H9 (cell line): ENCODE measurements at regions not wholly inside any gene's neighbourhood (a gene's known extent, or its start where the extent isn't known, plus 50 kb on each side); places are given as distances from the start of the nearest gene placed in this dataset.

Source experiments
- DNase-seq: peaks from one replicate; pipeline ENCODE4 v3.0.0-alpha.2; 2017
- H2AFZ ChIP-seq: one replicate; pipeline ENCODE4 v1.6.1; 2013; ENCODE audit warnings: mild to moderate bottlenecking, low read length, control low read depth, moderate library complexity
- H2AK5ac ChIP-seq: 2 replicates; pipeline ENCODE4 v1.6.1; 2013; ENCODE audit warnings: low read length, control low read depth, mixed read lengths; ENCODE audit not compliant: insufficient read length
- H2BK120ac ChIP-seq: one replicate; pipeline ENCODE4 v1.6.1; 2013; ENCODE audit warnings: low read depth, mild to moderate bottlenecking, low read length, control low read depth, inconsistent platforms; ENCODE audit not compliant: poor library complexity, severe bottlenecking
- H2BK12ac ChIP-seq: 2 replicates; pipeline ENCODE4 v1.6.1; 2013; ENCODE audit warnings: low read length, control low read depth, mixed read lengths, low read depth; ENCODE audit not compliant: insufficient read length
- H2BK15ac ChIP-seq: 2 replicates; pipeline ENCODE4 v1.6.1; 2013; ENCODE audit warnings: low read depth, low read length, control low read depth
- H2BK20ac ChIP-seq: one replicate; pipeline ENCODE4 v1.6.1; 2013; ENCODE audit warnings: low read depth, mild to moderate bottlenecking, low read length, control low read depth, inconsistent platforms; ENCODE audit not compliant: poor library complexity, severe bottlenecking
- H2BK5ac ChIP-seq: 2 replicates; pipeline ENCODE4 v1.6.1; 2013; ENCODE audit warnings: low read length, control low read depth, mixed read lengths; ENCODE audit not compliant: insufficient read length
- H3K14ac ChIP-seq: 2 replicates; pipeline ENCODE4 v1.6.1; 2013; ENCODE audit warnings: low read length, control low read depth; ENCODE audit not compliant: insufficient read depth
- H3K18ac ChIP-seq: 2 replicates; pipeline ENCODE4 v1.6.1; 2013; ENCODE audit warnings: low read depth, mild to moderate bottlenecking, mixed read lengths, low read length, control low read depth; ENCODE audit not compliant: insufficient read length
- H3K23ac ChIP-seq: 2 replicates; pipeline ENCODE4 v1.6.1; 2013; ENCODE audit warnings: low read length, control low read depth, mixed read lengths, low read depth; ENCODE audit not compliant: insufficient read length
- H3K23me2 ChIP-seq: 2 replicates; pipeline ENCODE4 v1.6.1; 2013; ENCODE audit warnings: low read depth, mild to moderate bottlenecking, mixed read lengths, low read length, control low read depth; ENCODE audit not compliant: insufficient read length, poor library complexity, severe bottlenecking
- H3K27ac ChIP-seq: 2 replicates; pipeline ENCODE4 v1.5.1; 2013; ENCODE audit warnings: low read length, control low read depth, mixed read lengths, low read depth; ENCODE audit not compliant: insufficient read length
- H3K27me3 ChIP-seq: 2 replicates; pipeline ENCODE4 v1.6.1; 2013; ENCODE audit warnings: low read length, control low read depth, inconsistent platforms; ENCODE audit not compliant: insufficient read depth
- H3K4ac ChIP-seq: 2 replicates; pipeline ENCODE4 v1.6.1; 2013; ENCODE audit warnings: low read depth, mild to moderate bottlenecking, control low read depth, inconsistent platforms, low read length, moderate library complexity
- H3K4me1 ChIP-seq: 2 replicates; pipeline ENCODE4 v1.6.1; 2013; ENCODE audit warnings: low read length, control low read depth, inconsistent platforms; ENCODE audit not compliant: insufficient read depth
- H3K4me2 ChIP-seq: 2 replicates; pipeline ENCODE4 v1.6.1; 2013; ENCODE audit warnings: low read length, control low read depth, mixed read lengths; ENCODE audit not compliant: insufficient read length, insufficient read depth
- H3K56ac ChIP-seq: 2 replicates; pipeline ENCODE4 v1.6.1; 2013; ENCODE audit warnings: low read depth, mild to moderate bottlenecking, mixed read lengths, low read length, control low read depth; ENCODE audit not compliant: insufficient read length
- H3K79me1 ChIP-seq: 2 replicates; pipeline ENCODE4 v1.6.1; 2013; ENCODE audit warnings: low read depth, mild to moderate bottlenecking, moderate library complexity, low read length, control low read depth, inconsistent platforms; ENCODE audit not compliant: insufficient read depth, poor library complexity, severe bottlenecking
- H3K79me2 ChIP-seq: 2 replicates; pipeline ENCODE4 v1.6.1; 2013; ENCODE audit warnings: low read length, control low read depth, inconsistent platforms; ENCODE audit not compliant: insufficient read depth
- H3K9ac ChIP-seq: 2 replicates; pipeline ENCODE4 v1.6.1; 2013; ENCODE audit warnings: low read length, control low read depth, mixed read lengths; ENCODE audit not compliant: insufficient read length; ENCODE audit errors: extremely low read depth
- H3K9me3 ChIP-seq: one replicate; pipeline ENCODE4 v1.6.1; 2013; ENCODE audit warnings: low read depth, low read length, inconsistent platforms; ENCODE audit not compliant: control insufficient read depth
- H3T11ph ChIP-seq: one replicate; pipeline ENCODE4 v1.6.1; 2013; ENCODE audit warnings: mild to moderate bottlenecking, low read length, control low read depth, inconsistent platforms
- H4K20me1 ChIP-seq: one replicate; pipeline ENCODE4 v1.6.1; 2013; ENCODE audit not compliant: control insufficient read depth, insufficient read length, insufficient read depth
- H4K5ac ChIP-seq: 2 replicates; pipeline ENCODE4 v1.6.1; 2013; ENCODE audit warnings: low read depth, mild to moderate bottlenecking, mixed read lengths, low read length, control low read depth; ENCODE audit not compliant: insufficient read length
- H4K8ac ChIP-seq: replicated peaks from 2 replicates; pipeline ENCODE4 v1.6.1; 2013; ENCODE audit warnings: low read length, control low read depth, mixed read lengths, low read depth; ENCODE audit not compliant: insufficient read length
- H4K91ac ChIP-seq: 2 replicates; pipeline ENCODE4 v1.6.1; 2013; ENCODE audit warnings: low read depth, mild to moderate bottlenecking, moderate library complexity, mixed read lengths, low read length, control low read depth; ENCODE audit not compliant: insufficient read length
- H3K27ac Mint-ChIP-seq, 3 experiments: 2 replicates in 2 of 3; 3 replicates in 1 of 3; pipeline ENCODE4 v1.8.0; 2020 to 2021; ENCODE audit warnings: mixed read lengths in 3 of 3, mild to moderate bottlenecking in 1 of 3, moderate library complexity in 1 of 3
- H3K27me3 Mint-ChIP-seq: 2 replicates; pipeline ENCODE4 v1.8.0; 2021; ENCODE audit warnings: low read depth, mild to moderate bottlenecking, moderate library complexity, mixed read lengths
- H3K36me3 Mint-ChIP-seq, 3 experiments: 2 replicates in 2 of 3; 3 replicates in 1 of 3; pipeline ENCODE4 v1.8.0; 2020 to 2021; ENCODE audit warnings: low read depth in 3 of 3, mixed read lengths in 3 of 3; ENCODE audit not compliant: insufficient read depth in 1 of 3
- H3K4me1 Mint-ChIP-seq, 2 experiments: 2 replicates each; pipeline ENCODE4 v1.8.0; 2020; ENCODE audit warnings: mixed read lengths in 2 of 2
- H3K4me3 Mint-ChIP-seq, 2 experiments: 2 replicates in 1 of 2; 3 replicates in 1 of 2; pipeline ENCODE4 v1.8.0; 2020 to 2021; ENCODE audit warnings: mild to moderate bottlenecking in 2 of 2, mixed read lengths in 2 of 2, moderate library complexity in 1 of 2
- H3K9me3 Mint-ChIP-seq, 2 experiments: 2 replicates in 1 of 2; 3 replicates in 1 of 2; pipeline ENCODE4 v1.8.0; 2020; ENCODE audit warnings: mild to moderate bottlenecking in 2 of 2, mixed read lengths in 2 of 2, moderate library complexity in 1 of 2
- WGBS: extraction: QIAGEN DNeasy Blood & Tissue Kit; methylation state at CpG from one replicate; pipeline ENCODE4 v1.1.7; 2013; ENCODE audit warnings: missing lambda C conversion rate, low lambda C conversion rate, mixed read lengths; ENCODE audit not compliant: insufficient read length; ENCODE audit errors: extremely low coverage; 5-methylcytosine and 5-hydroxymethylcytosine counted together
- TF ChIP-seq, protein P1 (sequence below): fragments of 200-600 bp; sonication (generic); conservative IDR thresholded peaks from 3 replicates; pipeline ENCODE4 v1.8.0; 2021; ENCODE audit warnings: antibody characterized with exemption, mild to moderate bottlenecking

DNA sequence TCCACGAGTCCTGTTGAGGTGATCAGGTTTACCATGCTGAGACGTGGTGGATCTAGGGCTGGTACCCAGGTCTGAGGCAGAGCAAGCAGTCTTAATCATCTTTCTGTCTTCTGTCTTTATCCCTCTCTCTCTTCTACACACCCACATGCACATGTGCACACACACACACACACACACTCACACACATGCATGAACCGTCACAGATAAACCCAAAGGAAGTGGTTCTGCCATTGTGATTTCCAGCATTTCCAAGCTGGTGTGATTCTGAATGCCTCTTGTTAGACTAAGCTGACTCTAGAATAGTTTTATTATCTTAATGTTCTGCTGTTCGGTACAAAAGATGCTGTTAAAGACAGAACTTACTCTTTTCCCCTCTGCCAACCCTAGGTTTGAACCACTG lies 411.8 kb upstream of the SALL1 start:
- Histone ChIP-seq H3K23ac (no peak overlapping the region), H3K56ac (no peak overlapping the region), H3T11ph (no peak overlapping the region), H3K23me2 (no peaks in the 10 kb centered on the region), H3K14ac (no peak overlapping the region), H3K79me2 (no peaks in the 10 kb centered on the region), H2BK15ac (no peak overlapping the region), H3K27ac (no peak overlapping the region), H2BK120ac (no peak overlapping the region), H3K4me1 (no peaks in the 10 kb centered on the region), H3K9me3 (no peaks in the 10 kb centered on the region), H4K5ac (no peak overlapping the region), H3K4me2 (no peak overlapping the region), H2BK20ac (no peak overlapping the region), H3K4ac (no peak overlapping the region), H2BK5ac (no peak overlapping the region), H4K8ac (no peak overlapping the region), H3K27me3 (no peaks in the 10 kb centered on the region), H2AFZ (no peak overlapping the region), H4K91ac (no peak overlapping the region), H2BK12ac (no peak overlapping the region), H3K79me1 (no peaks in the 10 kb centered on the region), H3K18ac (no peak overlapping the region), H4K20me1 (no peaks in the 10 kb centered on the region), H2AK5ac (no peak overlapping the region), H3K9ac (no peak overlapping the region)
- Mint-ChIP-seq H3K27ac (no peak overlapping the region), H3K36me3 (peaks cover 0 to 12% (median 4%) of the 10 kb centered on the region in 3 experiments; a peak in 4 of 7 replicates), H3K9me3 (peaks cover 8 to 11% of the 10 kb centered on the region in 2 experiments; a peak in 4 of 5 replicates), H3K4me1 (no peaks in the 10 kb centered on the region), H3K27me3 (peaks cover 6% of the 10 kb centered on the region), H3K4me3 (no peak overlapping the region)
- TF ChIP-seq, protein P1, sequence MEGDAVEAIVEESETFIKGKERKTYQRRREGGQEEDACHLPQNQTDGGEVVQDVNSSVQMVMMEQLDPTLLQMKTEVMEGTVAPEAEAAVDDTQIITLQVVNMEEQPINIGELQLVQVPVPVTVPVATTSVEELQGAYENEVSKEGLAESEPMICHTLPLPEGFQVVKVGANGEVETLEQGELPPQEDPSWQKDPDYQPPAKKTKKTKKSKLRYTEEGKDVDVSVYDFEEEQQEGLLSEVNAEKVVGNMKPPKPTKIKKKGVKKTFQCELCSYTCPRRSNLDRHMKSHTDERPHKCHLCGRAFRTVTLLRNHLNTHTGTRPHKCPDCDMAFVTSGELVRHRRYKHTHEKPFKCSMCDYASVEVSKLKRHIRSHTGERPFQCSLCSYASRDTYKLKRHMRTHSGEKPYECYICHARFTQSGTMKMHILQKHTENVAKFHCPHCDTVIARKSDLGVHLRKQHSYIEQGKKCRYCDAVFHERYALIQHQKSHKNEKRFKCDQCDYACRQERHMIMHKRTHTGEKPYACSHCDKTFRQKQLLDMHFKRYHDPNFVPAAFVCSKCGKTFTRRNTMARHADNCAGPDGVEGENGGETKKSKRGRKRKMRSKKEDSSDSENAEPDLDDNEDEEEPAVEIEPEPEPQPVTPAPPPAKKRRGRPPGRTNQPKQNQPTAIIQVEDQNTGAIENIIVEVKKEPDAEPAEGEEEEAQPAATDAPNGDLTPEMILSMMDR = no peak
- WGBS = no CpG with 5 or more reads among the region's 4 CpGs
- DNase-seq = no peak
